Subcutaneous abdominal adipose tissue (tissue), 5 donors: ENCODE measurements at regions not wholly inside any gene's neighbourhood (a gene's known extent, or its start where the extent isn't known, plus 50 kb on each side); places are given as distances from the start of the nearest gene placed in this dataset.

ENCODE experiments used
- H3K27ac ChIP-seq: one replicate; pipeline ENCODE4 v1.7.0; 2013; ENCODE audit warnings: low read depth, mild to moderate bottlenecking, inconsistent platforms, low read length, moderate library complexity
- H3K27me3 ChIP-seq, 5 donors: one replicate each; pipeline ENCODE4 v1.7.0; 2013; ENCODE audit warnings: low read length in 5 of 5, inconsistent platforms in 1 of 5; ENCODE audit not compliant: control insufficient read depth in 5 of 5, insufficient read depth in 4 of 5
- H3K36me3 ChIP-seq, 5 donors: one replicate each; pipeline ENCODE4 v1.7.0; 2013; ENCODE audit warnings: low read length in 5 of 5; ENCODE audit not compliant: control insufficient read depth in 5 of 5, insufficient read depth in 5 of 5
- H3K4me1 ChIP-seq, 5 donors: one replicate each; pipeline ENCODE4 v1.7.0; 2013; ENCODE audit warnings: low read length in 5 of 5, mild to moderate bottlenecking in 3 of 5, moderate library complexity in 1 of 5; ENCODE audit not compliant: control insufficient read depth in 5 of 5, insufficient read depth in 5 of 5
- H3K4me3 ChIP-seq, 5 donors: one replicate each; pipeline ENCODE4 v1.7.0; 2013; ENCODE audit warnings: low read length in 5 of 5, low read depth in 1 of 5
- H3K9ac ChIP-seq, 5 donors: one replicate each; pipeline ENCODE4 v1.7.0; 2013; ENCODE audit warnings: low read length in 5 of 5, mild to moderate bottlenecking in 4 of 5, moderate library complexity in 3 of 5
- H3K9me3 ChIP-seq, 5 donors: one replicate each; pipeline ENCODE4 v1.7.0; 2013; ENCODE audit warnings: low read length in 5 of 5; ENCODE audit not compliant: control insufficient read depth in 5 of 5
- donor health status: healthy.
- donor health status: healthy.
- donor health status: healthy.
- donor health status: healthy.
- donor health status: healthy.

DNA sequence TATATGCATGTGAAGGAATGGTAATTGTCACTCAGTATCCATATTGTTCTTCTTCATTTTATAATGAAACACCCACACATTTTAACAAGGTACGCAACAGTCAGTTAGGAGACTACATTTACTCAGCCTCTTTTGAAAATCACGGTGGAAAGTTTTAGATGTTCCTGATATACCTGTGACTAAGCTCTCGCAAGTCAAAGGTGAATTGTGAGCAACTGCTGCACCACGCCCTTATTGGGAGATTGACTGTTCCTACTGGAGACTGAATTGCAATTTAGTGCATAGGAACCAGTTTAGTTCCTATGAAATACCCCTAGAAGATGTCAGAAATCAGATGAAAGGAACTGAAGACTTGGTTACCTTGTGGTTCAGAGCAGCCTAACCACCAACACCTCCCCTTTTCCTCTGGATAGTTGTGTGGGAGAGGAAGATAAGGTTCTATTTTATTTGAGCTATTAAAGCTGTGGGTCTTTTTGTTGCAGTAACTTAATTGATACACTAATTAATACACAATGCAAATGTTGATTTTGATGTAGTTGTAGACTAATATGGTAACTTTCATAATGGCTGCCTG lies 1280.5 kb upstream of the CDH2 start:
- Histone ChIP-seq H3K9me3 (no peaks in the 10 kb centered on the region), H3K36me3 (no peaks in the 10 kb centered on the region), H3K4me3 (no peak overlapping the region), H3K9ac (no peak overlapping the region), H3K4me1 (no peaks in the 10 kb centered on the region), H3K27me3 (no peaks in the 10 kb centered on the region), H3K27ac (no peak overlapping the region)

DNA sequence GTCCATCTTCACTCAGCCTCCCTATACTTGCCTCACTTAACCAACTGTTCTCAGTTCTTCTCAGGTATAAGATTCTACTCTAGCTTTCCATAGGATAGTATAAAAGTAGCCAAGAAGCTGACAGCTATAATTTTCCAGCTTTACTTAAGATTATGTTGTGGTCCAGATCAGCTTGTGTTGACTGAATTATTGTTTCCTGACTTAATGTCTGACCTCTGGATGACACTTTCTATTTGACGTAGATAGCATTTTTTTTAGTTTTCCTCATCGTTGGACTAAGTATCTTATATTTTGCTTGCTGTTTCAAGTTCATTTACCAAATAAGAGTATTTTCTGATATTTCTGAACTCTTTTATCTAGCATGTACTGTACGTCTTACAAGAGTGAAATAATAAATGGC lies 1272.5 kb upstream of the CDH2 start:
- no peaks in the 10 kb centered on the region for H3K27me3 ChIP-seq
- no peak overlapping the region for H3K4me3 ChIP-seq
- H3K4me1 ChIP-seq = no peaks in the 10 kb centered on the region
- no peak overlapping the region for H3K27ac ChIP-seq
- no peak overlapping the region for H3K9ac ChIP-seq
- H3K9me3 ChIP-seq = no peaks in the 10 kb centered on the region
- no peaks in the 10 kb centered on the region for H3K36me3 ChIP-seq

DNA sequence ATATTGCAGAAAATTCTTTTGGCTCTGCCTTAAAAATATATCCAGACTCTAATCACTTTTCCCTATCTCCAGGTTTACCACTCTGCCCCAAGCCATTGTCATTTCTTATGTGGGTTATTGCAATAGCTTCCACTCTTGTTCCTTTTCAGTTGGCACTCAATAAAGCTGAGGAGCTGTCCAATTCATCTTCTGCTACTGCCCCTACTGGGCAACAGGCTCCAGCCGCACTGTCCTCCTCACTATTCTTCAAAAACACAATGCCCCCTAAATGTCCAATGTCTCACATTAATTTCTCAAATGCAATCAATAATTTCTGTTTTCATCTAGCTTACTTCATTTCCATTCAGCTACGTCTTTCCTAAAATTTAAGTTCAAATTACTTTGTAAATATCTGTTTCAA lies 1262.5 kb upstream of the CDH2 start:
- Histone ChIP-seq H3K27ac (no peak overlapping the region), H3K27me3 (no peaks in the 10 kb centered on the region), H3K4me1 (no peaks in the 10 kb centered on the region), H3K4me3 (no peak overlapping the region), H3K9ac (no peak overlapping the region), H3K36me3 (no peaks in the 10 kb centered on the region), H3K9me3 (no peaks in the 10 kb centered on the region)

DNA sequence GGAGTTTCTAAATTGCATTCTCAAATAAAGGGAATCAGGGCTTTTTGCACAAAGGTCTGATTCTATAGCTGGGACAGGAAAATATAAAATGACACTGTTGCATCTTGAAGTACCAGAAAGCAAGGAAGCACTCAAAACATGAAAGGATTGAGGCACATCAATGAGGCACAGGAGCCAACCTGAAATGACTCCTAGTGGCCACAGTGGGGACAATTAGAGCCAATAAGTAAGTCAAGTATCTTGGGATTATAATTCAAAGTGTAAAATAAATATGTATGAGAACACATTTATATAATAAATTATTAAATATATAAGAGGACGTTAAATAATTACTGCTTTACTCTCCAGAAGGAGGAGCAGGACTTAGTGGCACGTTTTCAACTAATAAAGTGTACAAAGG lies 1259.5 kb upstream of the CDH2 start:
- H3K9me3 ChIP-seq = peaks cover 0 to 6% (median 0%) of the 10 kb centered on the region in 5 donors
- no peak overlapping the region for H3K9ac ChIP-seq
- H3K27me3 ChIP-seq = no peaks in the 10 kb centered on the region
- H3K27ac ChIP-seq = no peak overlapping the region
- no peaks in the 10 kb centered on the region for H3K4me1 ChIP-seq
- H3K36me3 ChIP-seq = no peaks in the 10 kb centered on the region
- H3K4me3 ChIP-seq = no peak overlapping the region

DNA sequence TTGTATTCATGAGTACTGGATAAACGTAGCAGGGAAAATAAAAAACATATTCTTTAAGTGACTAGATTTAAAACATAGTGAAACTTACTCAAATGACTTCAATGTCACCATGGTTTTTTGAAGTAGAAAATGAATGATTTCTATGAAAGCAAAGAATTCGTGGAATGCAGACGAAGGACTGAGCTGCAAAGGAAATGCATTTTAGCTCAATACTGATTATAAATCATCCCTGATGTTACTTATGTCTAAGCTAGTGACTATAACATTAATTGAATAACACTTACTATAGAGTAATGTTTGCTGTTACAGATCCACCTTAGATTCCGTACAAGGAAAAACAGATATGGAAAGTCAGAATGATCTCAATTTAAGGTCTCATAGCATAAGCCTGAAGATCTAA lies 1257.7 kb upstream of the CDH2 start:
- no peaks in the 10 kb centered on the region for H3K36me3 ChIP-seq
- no peaks in the 10 kb centered on the region for H3K4me1 ChIP-seq
- no peak overlapping the region for H3K4me3 ChIP-seq
- peaks cover 0 to 10% (median 6%) of the 10 kb centered on the region in 5 donors for H3K9me3 ChIP-seq
- H3K27ac ChIP-seq = no peak overlapping the region
- H3K9ac ChIP-seq = no peak overlapping the region
- no peaks in the 10 kb centered on the region for H3K27me3 ChIP-seq

DNA sequence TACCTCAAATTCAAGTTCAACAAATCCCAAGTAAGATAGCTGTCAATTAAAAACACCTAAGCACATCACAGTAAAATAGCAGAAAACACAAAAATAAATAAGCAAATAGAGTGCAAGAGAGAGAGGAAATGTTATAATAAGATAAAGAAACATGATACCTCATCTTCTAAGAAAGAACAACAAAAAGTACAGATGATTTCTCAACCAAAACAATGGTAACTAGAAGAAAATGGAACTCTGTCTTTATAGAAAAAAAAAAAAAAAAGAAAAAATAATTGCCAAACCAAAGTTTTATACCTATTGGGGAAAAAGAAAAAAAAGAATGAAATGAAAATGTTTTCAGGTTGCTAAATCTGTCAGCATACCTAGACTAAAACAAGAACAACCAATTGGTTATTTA lies 1253.5 kb upstream of the CDH2 start:
- no peak overlapping the region for H3K4me3 ChIP-seq
- H3K27me3 ChIP-seq = no peaks in the 10 kb centered on the region
- no peaks in the 10 kb centered on the region for H3K36me3 ChIP-seq
- H3K9me3 ChIP-seq = peaks cover 0 to 20% (median 6%) of the 10 kb centered on the region in 5 donors
- H3K9ac ChIP-seq = no peak overlapping the region
- H3K4me1 ChIP-seq = no peaks in the 10 kb centered on the region
- H3K27ac ChIP-seq = no peak overlapping the region

DNA sequence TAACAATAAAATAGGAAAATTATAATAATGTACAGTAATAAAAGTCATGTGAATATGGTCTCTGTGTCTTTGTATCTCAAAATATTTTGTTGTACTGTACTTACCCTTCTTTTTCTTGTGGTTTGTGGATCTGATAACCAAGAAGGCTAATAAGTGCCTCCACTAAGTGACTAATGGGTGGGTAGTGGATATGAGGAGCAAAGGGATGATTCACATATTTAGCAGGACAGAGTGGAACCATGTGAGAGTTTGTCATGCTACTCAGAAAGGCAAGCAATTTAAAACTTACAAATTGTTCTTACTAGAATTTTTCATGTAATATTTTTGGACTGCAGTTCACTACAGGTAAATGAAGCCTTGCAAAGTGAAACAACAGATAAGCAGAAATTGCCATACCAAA lies 1241.2 kb upstream of the CDH2 start:
- no peaks in the 10 kb centered on the region for H3K36me3 ChIP-seq
- no peaks in the 10 kb centered on the region for H3K27me3 ChIP-seq

DNA sequence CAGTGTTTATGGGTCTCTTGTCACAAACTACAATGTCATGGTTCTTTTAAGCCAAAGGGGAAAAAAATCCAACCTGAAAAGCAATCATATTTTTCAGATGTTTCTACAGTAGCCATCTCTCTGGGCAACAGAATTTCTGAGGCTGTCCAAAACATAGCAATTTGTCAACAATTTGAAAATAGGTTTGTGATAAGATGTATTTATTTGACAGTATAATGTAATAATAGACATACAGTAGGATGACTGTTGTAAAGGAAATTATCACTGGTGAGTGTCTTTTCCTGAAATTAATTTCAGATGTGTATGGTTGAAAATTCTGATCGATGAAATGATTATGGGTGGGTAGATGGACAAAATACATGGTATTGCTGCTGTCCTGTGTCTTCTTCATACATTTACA lies 1230.1 kb upstream of the CDH2 start:
- no peak overlapping the region for H3K4me3 ChIP-seq
- H3K9me3 ChIP-seq = no peaks in the 10 kb centered on the region
- H3K36me3 ChIP-seq = no peaks in the 10 kb centered on the region
- H3K9ac ChIP-seq = no peak overlapping the region
- no peaks in the 10 kb centered on the region for H3K4me1 ChIP-seq
- H3K27ac ChIP-seq = no peak overlapping the region
- no peaks in the 10 kb centered on the region for H3K27me3 ChIP-seq

More for the DNA sequence above, 1241.2 kb upstream of the CDH2 start:
- no peak overlapping the region for H3K9ac ChIP-seq
- H3K9me3 ChIP-seq = peaks cover 0 to 15% (median 1%) of the 10 kb centered on the region in 5 donors
- H3K4me1 ChIP-seq = no peaks in the 10 kb centered on the region
- H3K27ac ChIP-seq = no peak overlapping the region
- no peak overlapping the region for H3K4me3 ChIP-seq

DNA sequence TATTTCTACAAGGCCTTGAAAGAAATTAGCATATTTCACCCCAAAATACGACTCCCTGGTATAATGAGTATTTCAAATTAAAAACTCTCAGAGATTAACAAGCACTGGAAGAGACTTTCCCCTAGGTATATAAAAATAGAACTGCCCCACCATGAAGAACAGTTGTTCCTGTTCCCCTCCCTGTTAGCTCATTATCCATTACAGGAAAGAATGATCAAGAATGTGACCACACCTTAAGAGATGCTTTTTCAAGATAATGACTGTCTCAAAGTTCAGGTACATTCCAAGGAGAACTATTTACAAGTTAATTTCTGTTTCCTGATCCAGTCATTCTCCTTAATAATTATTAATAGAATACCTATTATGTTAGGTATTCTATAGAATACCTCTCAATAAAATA lies 1220.6 kb upstream of the CDH2 start:
- H3K36me3 ChIP-seq = no peaks in the 10 kb centered on the region
- H3K27me3 ChIP-seq = no peaks in the 10 kb centered on the region
- no peak overlapping the region for H3K27ac ChIP-seq
- H3K9ac ChIP-seq = no peak overlapping the region
- no peak overlapping the region for H3K4me3 ChIP-seq
- peaks cover 0 to 5% (median 0%) of the 10 kb centered on the region in 5 donors for H3K9me3 ChIP-seq
- peaks cover 0 to 6% (median 0%) of the 10 kb centered on the region in 5 donors for H3K4me1 ChIP-seq

DNA sequence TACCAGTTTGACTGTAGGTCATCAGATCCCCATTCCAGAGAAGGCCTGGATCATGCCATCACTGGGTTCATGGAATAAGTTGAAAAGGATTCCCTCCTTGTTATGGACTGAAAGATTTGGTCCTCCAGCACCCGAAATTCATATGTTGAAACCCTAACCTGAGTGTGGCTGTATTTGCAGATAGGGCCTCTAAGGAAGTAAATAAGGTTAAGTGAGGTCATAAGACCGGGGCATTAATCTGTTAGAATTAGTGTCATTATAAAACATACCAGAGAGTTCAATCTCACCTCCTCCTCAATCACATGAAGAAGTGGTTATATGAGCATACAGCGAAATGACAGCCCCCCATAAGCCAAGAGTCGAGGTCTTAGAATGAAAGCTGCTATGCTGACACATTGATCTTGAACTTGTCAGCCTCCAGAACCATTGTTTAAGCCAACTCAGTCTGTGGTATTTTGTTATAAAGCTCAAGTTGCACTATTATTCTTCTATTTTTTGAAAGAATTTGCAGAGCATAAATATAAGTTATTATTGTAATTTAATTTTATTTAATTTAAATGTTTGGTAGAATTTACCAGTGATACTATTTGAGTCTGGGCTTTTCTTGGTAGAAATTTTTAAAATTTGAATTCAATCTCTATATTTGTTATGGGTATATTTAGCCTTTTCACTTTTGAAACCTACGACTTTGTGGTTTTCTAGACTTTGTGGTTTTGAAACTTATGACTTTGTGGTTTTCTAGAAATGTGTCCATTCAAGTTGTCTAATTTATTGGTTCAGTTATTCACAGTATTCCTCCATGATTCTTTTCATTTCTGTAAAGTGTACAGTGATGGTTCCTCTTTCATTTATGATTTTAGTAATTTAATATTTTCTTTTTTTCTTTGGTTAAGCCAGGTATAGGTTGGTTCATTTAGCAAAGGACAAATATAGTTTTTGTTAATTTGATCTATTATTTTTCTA lies 1206.7 kb upstream of the CDH2 start:
- no peaks in the 10 kb centered on the region for H3K4me1 ChIP-seq
- no peak overlapping the region for H3K9ac ChIP-seq
- no peak overlapping the region for H3K4me3 ChIP-seq
- H3K27me3 ChIP-seq = no peaks in the 10 kb centered on the region
- no peak overlapping the region for H3K27ac ChIP-seq
- H3K36me3 ChIP-seq = no peaks in the 10 kb centered on the region
- H3K9me3 ChIP-seq = no peaks in the 10 kb centered on the region
